ENCODE measurements at regions not wholly inside any gene's neighbourhood (a gene's known extent, or its start where the extent isn't known, plus 50 kb on each side); places are given as distances from the start of the nearest gene placed in this dataset.
A peak's percentile ranks its signal among the peaks of the same experiment; 100 is the strongest.

DNA sequence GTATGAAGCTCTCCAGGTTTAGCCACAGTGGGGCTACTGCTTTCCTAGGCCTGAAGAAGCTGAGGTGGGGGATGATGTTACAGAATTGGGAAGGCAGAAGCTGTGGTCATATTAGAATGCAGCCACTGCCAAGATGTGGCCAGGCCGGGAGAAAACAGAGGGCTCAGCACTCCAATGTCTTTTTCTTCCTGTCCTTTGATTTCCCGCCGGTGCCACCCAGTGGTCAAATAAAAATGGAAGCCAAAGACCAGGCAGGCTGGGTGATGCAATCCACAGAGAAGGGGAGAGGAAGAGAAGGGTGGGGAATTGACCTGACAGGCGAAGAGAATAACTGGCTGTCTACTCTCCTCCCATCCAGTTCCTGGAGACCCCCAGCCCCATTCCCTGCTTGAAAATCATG lies 94.9 kb upstream of the SHISA3 start:
- no peak overlapping the region for H3K27ac ChIP-seq
- peaks cover 11 to 14% of the 10 kb centered on the region in 2 donors for H3K4me1 ChIP-seq
- intact Hi-C loops (cut with DNase I): no loop called here
- no peaks in the 10 kb centered on the region for H3K9me3 ChIP-seq
- no peak for TF ChIP-seq POLR2A (IDR thresholded peaks at IDR 0.05)
- TF ChIP-seq, protein P1, sequence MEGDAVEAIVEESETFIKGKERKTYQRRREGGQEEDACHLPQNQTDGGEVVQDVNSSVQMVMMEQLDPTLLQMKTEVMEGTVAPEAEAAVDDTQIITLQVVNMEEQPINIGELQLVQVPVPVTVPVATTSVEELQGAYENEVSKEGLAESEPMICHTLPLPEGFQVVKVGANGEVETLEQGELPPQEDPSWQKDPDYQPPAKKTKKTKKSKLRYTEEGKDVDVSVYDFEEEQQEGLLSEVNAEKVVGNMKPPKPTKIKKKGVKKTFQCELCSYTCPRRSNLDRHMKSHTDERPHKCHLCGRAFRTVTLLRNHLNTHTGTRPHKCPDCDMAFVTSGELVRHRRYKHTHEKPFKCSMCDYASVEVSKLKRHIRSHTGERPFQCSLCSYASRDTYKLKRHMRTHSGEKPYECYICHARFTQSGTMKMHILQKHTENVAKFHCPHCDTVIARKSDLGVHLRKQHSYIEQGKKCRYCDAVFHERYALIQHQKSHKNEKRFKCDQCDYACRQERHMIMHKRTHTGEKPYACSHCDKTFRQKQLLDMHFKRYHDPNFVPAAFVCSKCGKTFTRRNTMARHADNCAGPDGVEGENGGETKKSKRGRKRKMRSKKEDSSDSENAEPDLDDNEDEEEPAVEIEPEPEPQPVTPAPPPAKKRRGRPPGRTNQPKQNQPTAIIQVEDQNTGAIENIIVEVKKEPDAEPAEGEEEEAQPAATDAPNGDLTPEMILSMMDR (IDR thresholded peaks at IDR 0.05): peak in 2 of 6 experiments; percentile 22 to 36
- DNase-seq: peak; percentile 26 to 39
- H3K4me3 ChIP-seq (replicated peaks in 1 of 3): no peak overlapping the region
- H3K27me3 ChIP-seq: no peaks in the 10 kb centered on the region
- no peaks in the 10 kb centered on the region for H3K36me3 ChIP-seq
- 30% methylated on average over 4 of the region's 4 CpGs for WGBS, 2 donors

DNA sequence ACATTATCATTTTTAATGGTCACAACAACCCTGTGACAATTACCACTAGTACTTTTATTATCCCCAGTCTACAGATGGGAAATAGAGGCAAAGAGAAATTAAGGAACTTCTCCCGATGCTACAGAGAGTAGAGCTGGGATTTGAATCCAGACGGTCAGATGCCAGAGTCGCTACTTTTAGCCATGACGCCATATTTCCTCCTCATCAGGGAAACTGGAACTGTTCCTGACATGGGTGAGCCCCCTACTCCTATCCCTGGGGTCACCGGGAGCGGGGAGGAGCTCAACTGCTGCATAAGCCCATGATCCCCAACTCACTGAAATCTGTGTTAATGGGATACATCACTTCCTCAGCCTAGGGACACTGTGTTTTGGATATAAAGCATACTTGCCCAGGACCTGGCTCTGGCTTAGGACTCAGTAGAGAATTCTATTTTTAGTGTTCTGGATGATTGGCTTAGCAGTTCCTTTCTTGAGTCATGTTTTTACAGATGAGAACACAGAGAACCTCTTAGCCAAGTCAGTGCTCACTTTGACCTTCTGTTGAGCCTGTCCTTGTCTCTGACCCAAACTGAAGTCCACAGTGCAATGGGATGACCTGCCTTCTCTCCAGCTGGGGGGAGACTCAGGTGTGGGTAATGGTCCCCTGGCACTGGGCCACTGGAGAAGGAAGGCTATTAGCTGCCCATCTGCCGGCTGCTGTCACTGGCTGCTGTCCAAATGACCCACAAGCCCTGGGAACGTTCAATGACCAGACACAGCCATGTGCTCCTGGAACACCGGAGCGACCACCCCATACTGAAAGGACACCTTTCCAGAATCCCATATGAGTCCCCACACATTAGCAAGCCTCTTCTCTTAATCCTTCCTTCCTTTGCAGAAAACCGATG lies 90.8 kb upstream of the SHISA3 start:
- Histone ChIP-seq H3K27me3 (no peaks in the 10 kb centered on the region), H3K4me1 (peaks cover 11 to 14% of the 10 kb centered on the region in 2 donors), H3K4me3 (replicated peaks in 1 of 3) (no peak overlapping the region), H3K27ac (peak overlapping the region; percentile 29 to 71 (median 60)), H3K9me3 (no peaks in the 10 kb centered on the region), H3K36me3 (no peaks in the 10 kb centered on the region)
- no peak for TF ChIP-seq POLR2A (IDR thresholded peaks at IDR 0.05)
- TF ChIP-seq, protein P1 (IDR thresholded peaks at IDR 0.05): no peak
- 68 to 76% methylated on average over 11 of the region's 11 CpGs for WGBS, 2 donors
- peak; percentile 27 to 43 for DNase-seq
- intact Hi-C loops (cut with DNase I): no loop called here

DNA sequence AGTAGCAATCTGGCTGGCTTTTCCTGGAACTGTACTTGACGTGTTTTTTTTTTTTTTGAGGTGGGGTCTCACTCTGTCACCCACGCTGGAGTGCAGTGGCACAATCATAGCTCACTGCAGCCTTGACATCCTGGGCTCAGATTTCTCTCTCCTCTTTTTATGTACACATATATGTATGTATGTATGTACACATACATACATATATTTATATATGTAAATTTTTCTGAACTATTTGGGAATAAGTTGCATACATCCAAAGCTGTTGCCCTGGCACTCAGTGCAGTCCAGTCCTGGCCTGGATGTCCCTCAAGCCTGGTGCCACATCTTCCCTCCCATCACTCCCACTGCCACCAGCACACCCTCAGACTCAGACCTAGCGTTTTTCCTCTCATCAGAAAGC lies 89.0 kb upstream of the SHISA3 start:
- Histone ChIP-seq H3K36me3 (no peaks in the 10 kb centered on the region), H3K9me3 (no peaks in the 10 kb centered on the region), H3K4me3 (replicated peaks in 1 of 3) (no peak overlapping the region), H3K27me3 (no peaks in the 10 kb centered on the region), H3K4me1 (peaks cover 11 to 14% of the 10 kb centered on the region in 2 donors), H3K27ac (no peak overlapping the region)
- 84 to 85% methylated on average over 3 of the region's 3 CpGs for WGBS, 2 donors
- intact Hi-C loops (cut with DNase I): no loop called here
- TF ChIP-seq POLR2A (IDR thresholded peaks at IDR 0.05): no peak
- TF ChIP-seq, protein P1 (IDR thresholded peaks at IDR 0.05): no peak
- no peak for DNase-seq

DNA sequence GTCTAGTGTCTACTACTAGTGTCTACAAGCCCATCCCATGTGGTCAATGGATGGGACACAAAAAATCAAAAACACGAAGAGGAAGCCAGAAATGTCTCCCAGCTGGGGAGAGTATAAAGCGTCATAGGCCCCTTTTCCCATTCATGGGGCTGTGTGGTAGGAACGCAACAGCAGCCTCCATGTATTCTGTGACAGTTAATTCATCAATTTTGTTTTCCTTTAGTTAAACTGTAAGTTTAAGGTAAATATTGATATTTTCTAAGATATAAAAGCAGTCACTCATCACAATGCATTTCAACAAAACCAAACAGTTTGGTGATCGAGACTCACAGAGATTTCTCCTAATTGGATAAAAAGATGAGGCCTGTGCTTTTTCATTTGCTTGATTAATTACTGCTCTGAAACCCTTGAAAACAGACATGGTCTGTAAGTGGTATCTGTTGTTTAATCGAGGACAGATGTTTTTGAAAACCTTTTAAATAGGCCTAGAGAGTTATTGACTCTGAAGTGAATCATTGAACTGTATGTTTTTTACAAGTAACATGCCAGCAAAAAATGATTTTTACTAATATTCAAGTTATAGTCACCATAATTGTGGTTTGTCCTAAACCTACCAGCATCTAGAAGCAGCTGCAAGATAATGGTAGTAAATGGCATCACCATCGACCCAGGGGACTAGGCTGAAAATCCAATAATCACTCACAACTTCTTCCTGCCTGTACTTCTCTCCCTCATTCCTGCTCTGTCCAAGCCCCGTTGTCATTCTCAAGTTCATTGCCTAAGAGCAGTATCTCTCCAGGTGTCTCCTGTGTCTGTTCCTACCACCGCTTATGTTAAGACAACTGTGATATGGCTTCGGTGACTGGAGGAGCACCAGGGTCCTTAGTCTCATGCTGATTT lies 87.7 kb upstream of the SHISA3 start:
- no peak for DNase-seq
- no peak overlapping the region for H3K4me3 ChIP-seq (replicated peaks in 1 of 3)
- 77 to 81% methylated on average over 9 of the region's 9 CpGs for WGBS, 2 donors
- H3K36me3 ChIP-seq: no peaks in the 10 kb centered on the region
- peaks cover 11 to 14% of the 10 kb centered on the region in 2 donors for H3K4me1 ChIP-seq
- no peaks in the 10 kb centered on the region for H3K9me3 ChIP-seq
- H3K27me3 ChIP-seq: no peaks in the 10 kb centered on the region
- H3K27ac ChIP-seq: no peak overlapping the region
- TF ChIP-seq, protein P1 (IDR thresholded peaks at IDR 0.05): no peak
- TF ChIP-seq POLR2A (IDR thresholded peaks at IDR 0.05): no peak
- intact Hi-C loops (cut with DNase I): no loop called here
